ENCODE measurements at regions not wholly inside any gene's neighbourhood (a gene's known extent, or its start where the extent isn't known, plus 50 kb on each side); places are given as distances from the start of the nearest gene placed in this dataset.

GRCh38 chr2:65798641-65799040 is 366.2 kb upstream of the SPRED2 start (continued):
- TF ChIP-seq, protein P1, sequence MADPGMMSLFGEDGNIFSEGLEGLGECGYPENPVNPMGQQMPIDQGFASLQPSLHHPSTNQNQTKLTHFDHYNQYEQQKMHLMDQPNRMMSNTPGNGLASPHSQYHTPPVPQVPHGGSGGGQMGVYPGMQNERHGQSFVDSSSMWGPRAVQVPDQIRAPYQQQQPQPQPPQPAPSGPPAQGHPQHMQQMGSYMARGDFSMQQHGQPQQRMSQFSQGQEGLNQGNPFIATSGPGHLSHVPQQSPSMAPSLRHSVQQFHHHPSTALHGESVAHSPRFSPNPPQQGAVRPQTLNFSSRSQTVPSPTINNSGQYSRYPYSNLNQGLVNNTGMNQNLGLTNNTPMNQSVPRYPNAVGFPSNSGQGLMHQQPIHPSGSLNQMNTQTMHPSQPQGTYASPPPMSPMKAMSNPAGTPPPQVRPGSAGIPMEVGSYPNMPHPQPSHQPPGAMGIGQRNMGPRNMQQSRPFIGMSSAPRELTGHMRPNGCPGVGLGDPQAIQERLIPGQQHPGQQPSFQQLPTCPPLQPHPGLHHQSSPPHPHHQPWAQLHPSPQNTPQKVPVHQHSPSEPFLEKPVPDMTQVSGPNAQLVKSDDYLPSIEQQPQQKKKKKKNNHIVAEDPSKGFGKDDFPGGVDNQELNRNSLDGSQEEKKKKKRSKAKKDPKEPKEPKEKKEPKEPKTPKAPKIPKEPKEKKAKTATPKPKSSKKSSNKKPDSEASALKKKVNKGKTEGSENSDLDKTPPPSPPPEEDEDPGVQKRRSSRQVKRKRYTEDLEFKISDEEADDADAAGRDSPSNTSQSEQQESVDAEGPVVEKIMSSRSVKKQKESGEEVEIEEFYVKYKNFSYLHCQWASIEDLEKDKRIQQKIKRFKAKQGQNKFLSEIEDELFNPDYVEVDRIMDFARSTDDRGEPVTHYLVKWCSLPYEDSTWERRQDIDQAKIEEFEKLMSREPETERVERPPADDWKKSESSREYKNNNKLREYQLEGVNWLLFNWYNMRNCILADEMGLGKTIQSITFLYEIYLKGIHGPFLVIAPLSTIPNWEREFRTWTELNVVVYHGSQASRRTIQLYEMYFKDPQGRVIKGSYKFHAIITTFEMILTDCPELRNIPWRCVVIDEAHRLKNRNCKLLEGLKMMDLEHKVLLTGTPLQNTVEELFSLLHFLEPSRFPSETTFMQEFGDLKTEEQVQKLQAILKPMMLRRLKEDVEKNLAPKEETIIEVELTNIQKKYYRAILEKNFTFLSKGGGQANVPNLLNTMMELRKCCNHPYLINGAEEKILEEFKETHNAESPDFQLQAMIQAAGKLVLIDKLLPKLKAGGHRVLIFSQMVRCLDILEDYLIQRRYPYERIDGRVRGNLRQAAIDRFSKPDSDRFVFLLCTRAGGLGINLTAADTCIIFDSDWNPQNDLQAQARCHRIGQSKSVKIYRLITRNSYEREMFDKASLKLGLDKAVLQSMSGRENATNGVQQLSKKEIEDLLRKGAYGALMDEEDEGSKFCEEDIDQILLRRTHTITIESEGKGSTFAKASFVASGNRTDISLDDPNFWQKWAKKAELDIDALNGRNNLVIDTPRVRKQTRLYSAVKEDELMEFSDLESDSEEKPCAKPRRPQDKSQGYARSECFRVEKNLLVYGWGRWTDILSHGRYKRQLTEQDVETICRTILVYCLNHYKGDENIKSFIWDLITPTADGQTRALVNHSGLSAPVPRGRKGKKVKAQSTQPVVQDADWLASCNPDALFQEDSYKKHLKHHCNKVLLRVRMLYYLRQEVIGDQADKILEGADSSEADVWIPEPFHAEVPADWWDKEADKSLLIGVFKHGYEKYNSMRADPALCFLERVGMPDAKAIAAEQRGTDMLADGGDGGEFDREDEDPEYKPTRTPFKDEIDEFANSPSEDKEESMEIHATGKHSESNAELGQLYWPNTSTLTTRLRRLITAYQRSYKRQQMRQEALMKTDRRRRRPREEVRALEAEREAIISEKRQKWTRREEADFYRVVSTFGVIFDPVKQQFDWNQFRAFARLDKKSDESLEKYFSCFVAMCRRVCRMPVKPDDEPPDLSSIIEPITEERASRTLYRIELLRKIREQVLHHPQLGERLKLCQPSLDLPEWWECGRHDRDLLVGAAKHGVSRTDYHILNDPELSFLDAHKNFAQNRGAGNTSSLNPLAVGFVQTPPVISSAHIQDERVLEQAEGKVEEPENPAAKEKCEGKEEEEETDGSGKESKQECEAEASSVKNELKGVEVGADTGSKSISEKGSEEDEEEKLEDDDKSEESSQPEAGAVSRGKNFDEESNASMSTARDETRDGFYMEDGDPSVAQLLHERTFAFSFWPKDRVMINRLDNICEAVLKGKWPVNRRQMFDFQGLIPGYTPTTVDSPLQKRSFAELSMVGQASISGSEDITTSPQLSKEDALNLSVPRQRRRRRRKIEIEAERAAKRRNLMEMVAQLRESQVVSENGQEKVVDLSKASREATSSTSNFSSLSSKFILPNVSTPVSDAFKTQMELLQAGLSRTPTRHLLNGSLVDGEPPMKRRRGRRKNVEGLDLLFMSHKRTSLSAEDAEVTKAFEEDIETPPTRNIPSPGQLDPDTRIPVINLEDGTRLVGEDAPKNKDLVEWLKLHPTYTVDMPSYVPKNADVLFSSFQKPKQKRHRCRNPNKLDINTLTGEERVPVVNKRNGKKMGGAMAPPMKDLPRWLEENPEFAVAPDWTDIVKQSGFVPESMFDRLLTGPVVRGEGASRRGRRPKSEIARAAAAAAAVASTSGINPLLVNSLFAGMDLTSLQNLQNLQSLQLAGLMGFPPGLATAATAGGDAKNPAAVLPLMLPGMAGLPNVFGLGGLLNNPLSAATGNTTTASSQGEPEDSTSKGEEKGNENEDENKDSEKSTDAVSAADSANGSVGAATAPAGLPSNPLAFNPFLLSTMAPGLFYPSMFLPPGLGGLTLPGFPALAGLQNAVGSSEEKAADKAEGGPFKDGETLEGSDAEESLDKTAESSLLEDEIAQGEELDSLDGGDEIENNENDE (IDR thresholded peaks at IDR 0.05; ENCODE audit: insufficient replicate concordance, low read length), result no peak
- no peak for TF ChIP-seq NRF1 (IDR thresholded peaks at IDR 0.05; ENCODE audit: low read depth, low read length)
